ENCODE measurements at regions not wholly inside any gene's neighbourhood (a gene's known extent, or its start where the extent isn't known, plus 50 kb on each side); places are given as distances from the start of the nearest gene placed in this dataset.

DNA sequence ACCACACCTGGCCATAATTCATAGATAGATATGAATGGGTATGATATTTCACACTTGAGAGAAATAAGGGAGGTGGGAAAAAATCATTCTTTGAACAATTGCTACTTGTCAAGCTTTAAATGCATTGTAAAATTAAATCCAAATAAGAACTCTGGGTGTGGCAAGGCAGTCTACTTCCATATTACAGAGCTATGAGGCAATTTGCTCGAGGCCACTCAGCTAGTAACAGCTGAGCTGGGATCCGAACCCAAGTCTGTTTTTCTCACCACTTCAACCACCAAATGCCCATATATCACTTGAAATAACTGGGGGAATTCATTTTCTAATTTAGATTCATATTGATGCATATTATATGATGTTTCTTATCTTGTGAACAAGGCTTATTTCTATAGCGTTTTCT, 482.2 kb upstream of the ADAMTS9 start:
- H3K36me3 ChIP-seq (ENCODE audit: control insufficient read depth, insufficient read depth, low read length) = no peaks in the 10 kb centered on the region
- no peak for TF ChIP-seq CTCF (IDR thresholded peaks at IDR 0.05; ENCODE audit: insufficient read depth, low read depth, low read length)
- H3K27me3 ChIP-seq (ENCODE audit: control insufficient read depth, insufficient read depth, low read length) = no peaks in the 10 kb centered on the region
- CTCF ChIA-PET = interaction anchor here (0.7 to 2.7 kb wide), 5 partner anchors 9 to 640 kb away, joined by 3 to 15 read pairs (median 4); no protein-coding TSS in a partner anchor
- H3K4me3 ChIP-seq (ENCODE audit: low read depth, low read length) = no peak overlapping the region
- no peak for DNase-seq (ENCODE audit: low read depth)
- POLR2A ChIA-PET = no interaction called here

DNA sequence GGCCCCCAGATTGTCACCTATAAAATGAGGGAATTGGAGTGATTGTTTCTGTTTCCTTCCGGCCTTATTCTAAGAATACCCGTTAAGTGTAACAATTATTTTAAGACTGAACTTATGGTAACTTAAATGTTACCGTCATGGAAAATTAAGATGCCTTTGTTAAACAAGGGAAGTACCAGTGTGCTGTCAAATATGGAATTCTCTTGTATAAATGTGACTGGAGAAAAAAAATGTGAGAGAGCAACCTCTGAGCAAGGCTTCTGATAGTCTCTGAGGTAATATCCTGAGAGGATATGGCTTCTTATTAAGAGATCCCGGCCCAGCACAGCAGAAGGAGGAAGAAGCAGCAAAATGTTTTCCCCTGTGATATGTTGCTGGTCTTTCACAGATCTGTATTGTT, 480.7 kb upstream of the ADAMTS9 start:
- no peak for TF ChIP-seq CTCF (IDR thresholded peaks at IDR 0.05; ENCODE audit: insufficient read depth, low read depth, low read length)
- CTCF ChIA-PET = no interaction called here
- H3K27me3 ChIP-seq (ENCODE audit: control insufficient read depth, insufficient read depth, low read length) = no peaks in the 10 kb centered on the region

GRCh38 chr3:65166531-65166930, 478.7 kb upstream of the ADAMTS9 start:
- CTCF ChIA-PET = no interaction called here
- H3K36me3 ChIP-seq (ENCODE audit: control insufficient read depth, insufficient read depth, low read length) = no peaks in the 10 kb centered on the region

More for the DNA sequence above, 480.7 kb upstream of the ADAMTS9 start:
- no peak overlapping the region for H3K4me3 ChIP-seq (ENCODE audit: low read depth, low read length)
- POLR2A ChIA-PET = no interaction called here
- no peaks in the 10 kb centered on the region for H3K36me3 ChIP-seq (ENCODE audit: control insufficient read depth, insufficient read depth, low read length)
- DNase-seq (ENCODE audit: low read depth) = no peak

DNA sequence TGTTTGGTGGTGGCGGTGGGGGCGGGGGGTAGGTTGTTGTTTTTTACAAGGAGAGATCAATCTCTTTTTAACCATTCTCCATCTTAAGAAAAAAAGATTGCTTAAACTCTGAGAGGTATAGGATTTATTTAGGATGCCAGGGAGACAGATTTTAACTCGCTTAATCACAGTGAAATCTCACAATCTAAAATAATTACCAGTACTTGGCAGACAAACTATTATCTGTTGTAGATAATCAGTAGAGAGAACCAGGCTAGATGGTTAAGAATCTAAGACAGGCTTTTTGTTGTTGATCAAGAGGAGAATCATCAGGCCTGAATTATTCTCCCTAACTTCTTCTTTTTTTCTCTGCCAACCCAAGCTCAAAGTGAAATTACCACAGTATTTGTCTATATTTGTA, 470.2 kb upstream of the ADAMTS9 start:
- no peak for TF ChIP-seq CTCF (IDR thresholded peaks at IDR 0.05; ENCODE audit: insufficient read depth, low read depth, low read length)
- Histone ChIP-seq H3K4me3 (ENCODE audit: low read depth, low read length) (no peak overlapping the region), H3K36me3 (ENCODE audit: control insufficient read depth, insufficient read depth, low read length) (no peaks in the 10 kb centered on the region), H3K27me3 (ENCODE audit: control insufficient read depth, insufficient read depth, low read length) (no peaks in the 10 kb centered on the region)
- POLR2A ChIA-PET = no interaction called here
- no peak for DNase-seq (ENCODE audit: low read depth)
- CTCF ChIA-PET = no interaction called here

More at GRCh38 chr3:65166531-65166930, 478.7 kb upstream of the ADAMTS9 start:
- no peak for TF ChIP-seq CTCF (IDR thresholded peaks at IDR 0.05; ENCODE audit: insufficient read depth, low read depth, low read length)
- no peak for DNase-seq (ENCODE audit: low read depth)
- no peaks in the 10 kb centered on the region for H3K27me3 ChIP-seq (ENCODE audit: control insufficient read depth, insufficient read depth, low read length)
- no peak overlapping the region for H3K4me3 ChIP-seq (ENCODE audit: low read depth, low read length)
- POLR2A ChIA-PET = no interaction called here

DNA sequence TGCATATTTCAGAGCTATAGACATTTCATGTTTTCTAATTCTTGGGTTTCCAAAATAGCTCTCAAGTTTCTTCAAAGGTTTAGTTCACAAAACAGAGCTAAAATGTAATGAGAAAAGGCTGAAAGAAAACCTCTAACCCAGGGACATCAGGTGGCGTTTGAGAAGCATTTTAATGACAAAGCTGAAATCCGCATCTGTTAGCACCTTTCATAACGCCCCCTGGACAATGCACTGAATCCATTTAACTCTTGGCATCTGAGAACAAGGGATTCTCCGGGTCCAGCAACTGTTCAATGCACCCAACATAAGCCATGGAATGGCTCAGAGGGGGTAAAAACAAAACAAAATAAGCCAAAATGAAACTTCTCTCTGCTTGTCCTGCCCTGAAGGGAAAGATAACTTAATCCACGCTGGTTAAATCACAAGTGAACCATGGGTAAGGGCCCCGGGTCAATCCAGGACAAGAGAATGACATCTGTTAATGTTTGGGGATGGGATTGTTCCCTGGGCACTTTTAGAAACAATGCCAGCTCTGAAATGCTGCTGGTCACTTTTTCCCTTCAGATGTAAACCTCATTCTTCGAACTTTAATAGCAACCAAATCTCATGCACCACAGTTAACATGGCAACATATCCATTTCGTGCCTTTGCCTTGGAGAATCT, 466.2 kb upstream of the ADAMTS9 start:
- no peaks in the 10 kb centered on the region for H3K27me3 ChIP-seq (ENCODE audit: control insufficient read depth, insufficient read depth, low read length)
- no peak for DNase-seq (ENCODE audit: low read depth)
- CTCF ChIA-PET = interaction anchor here (0.6 to 1.5 kb wide), 2 partner anchors 8 to 598 kb away, joined by 3 read pairs; no protein-coding TSS in a partner anchor
- no peak overlapping the region for H3K4me3 ChIP-seq (ENCODE audit: low read depth, low read length)
- TF ChIP-seq CTCF (IDR thresholded peaks at IDR 0.05; ENCODE audit: insufficient read depth, low read depth, low read length) = no peak
- POLR2A ChIA-PET = no interaction called here
- no peaks in the 10 kb centered on the region for H3K36me3 ChIP-seq (ENCODE audit: control insufficient read depth, insufficient read depth, low read length)

Data from BJ (cell line).